ENCODE measurements at regions not wholly inside any gene's neighbourhood (a gene's known extent, or its start where the extent isn't known, plus 50 kb on each side); places are given as distances from the start of the nearest gene placed in this dataset.

GRCh38 chr18:56089612-56090258 is 501.7 kb upstream of the TCF4 start:
- WGBS (ENCODE audit: insufficient coverage, insufficient replicate concordance, low lambda C conversion rate, missing lambda C conversion rate) = 3% methylated on average over 4 of the region's 4 CpGs
- TF ChIP-seq SPI1 (IDR thresholded peaks at IDR 0.05; ENCODE audit: borderline replicate concordance, insufficient read depth, low read depth, low read length) = peak; percentile 38; the same call in 1 of the 2 replicates
- no peak for TF ChIP-seq IRF4 (IDR thresholded peaks at IDR 0.05; ENCODE audit: low read depth, low read length)
- H3K9ac ChIP-seq (ENCODE audit: control insufficient read depth, insufficient read depth, low read length) = no peak overlapping the region
- DNase-seq (ENCODE audit: low read depth, low spot score) (no peak), ATAC-seq (0 out of 3 replicates have a peak, but pooled peaks have one; percentile 34), FAIRE-seq (no peak)
- no peaks in the 10 kb centered on the region; the same call in 2 of the 3 replicates for H3K9me3 ChIP-seq (replicated peaks; ENCODE audit: control insufficient read depth, insufficient read depth, low read length)
- H2AFZ ChIP-seq (ENCODE audit: control insufficient read depth, low read depth, low read length) = no peak overlapping the region
- in situ Hi-C loops (cut with MboI) = no loop called here
- H4K20me1 ChIP-seq (ENCODE audit: control insufficient read depth, insufficient read depth) = no peaks in the 10 kb centered on the region
- H3K4me2 ChIP-seq (ENCODE audit: control insufficient read depth, insufficient read depth) = no peak overlapping the region
- no peaks in the 10 kb centered on the region for H3K4me1 ChIP-seq (ENCODE audit: control insufficient read depth, insufficient read depth, low read length)
- no peaks in the 10 kb centered on the region for H3K36me3 ChIP-seq (ENCODE audit: control insufficient read depth in 2 of 2, insufficient read depth in 2 of 2, low read length in 1 of 2)
- no TSS peak for BruUV-seq (replicated peaks)
- H3K79me2 ChIP-seq (ENCODE audit: control insufficient read depth, insufficient read depth, low read length) = no peaks in the 10 kb centered on the region
- ChIA-PET RAD21 (ENCODE audit: unreplicated experiment) (no interaction called here), SMC1A (ENCODE audit: uncharacterized antibody, unreplicated experiment) (interaction anchor here (1.0 kb wide), 1 partner anchor 18 kb away, joined by 3 read pairs; no protein-coding TSS in a partner anchor), CTCF (no interaction called here), POLR2A (interaction anchor here (0.6 kb wide), 1 partner anchor 171 kb away, joined by 6 read pairs; no protein-coding TSS in a partner anchor)
- no peak overlapping the region for H3K4me3 ChIP-seq
- no peak overlapping the region for H3K27ac ChIP-seq (ENCODE audit: control insufficient read depth, insufficient read depth)
- intact Hi-C loops (cut with micrococcal nuclease; ENCODE audit: unreplicated experiment) = no loop called here
- H3K27me3 ChIP-seq (replicated peaks in 1 of 2; ENCODE audit: control insufficient read depth in 2 of 2, insufficient read depth in 2 of 2, low read length in 1 of 2) = no peaks in the 10 kb centered on the region

GRCh38 chr18:56086786-56087185 is 498.8 kb upstream of the TCF4 start:
- ATAC-seq = no peak; the same call in 2 of the 3 replicates
- H2AFZ ChIP-seq (ENCODE audit: control insufficient read depth, low read depth, low read length) = no peak overlapping the region
- CTCF ChIA-PET = no interaction called here
- H3K79me2 ChIP-seq (ENCODE audit: control insufficient read depth, insufficient read depth, low read length) = no peaks in the 10 kb centered on the region
- intact Hi-C loops (cut with micrococcal nuclease; ENCODE audit: unreplicated experiment) (no loop called here), in situ Hi-C loops (cut with MboI) (no loop called here)
- H3K36me3 ChIP-seq (ENCODE audit: control insufficient read depth in 2 of 2, insufficient read depth in 2 of 2, low read length in 1 of 2) = no peaks in the 10 kb centered on the region
- TF ChIP-seq, protein P1, sequence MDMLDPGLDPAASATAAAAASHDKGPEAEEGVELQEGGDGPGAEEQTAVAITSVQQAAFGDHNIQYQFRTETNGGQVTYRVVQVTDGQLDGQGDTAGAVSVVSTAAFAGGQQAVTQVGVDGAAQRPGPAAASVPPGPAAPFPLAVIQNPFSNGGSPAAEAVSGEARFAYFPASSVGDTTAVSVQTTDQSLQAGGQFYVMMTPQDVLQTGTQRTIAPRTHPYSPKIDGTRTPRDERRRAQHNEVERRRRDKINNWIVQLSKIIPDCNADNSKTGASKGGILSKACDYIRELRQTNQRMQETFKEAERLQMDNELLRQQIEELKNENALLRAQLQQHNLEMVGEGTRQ (IDR thresholded peaks at IDR 0.05; ENCODE audit: borderline replicate concordance, low read depth, low read length) = no peak
- TF ChIP-seq RUNX3 (IDR thresholded peaks at IDR 0.05; ENCODE audit: low read length) = peak; percentile 63
- H3K4me1 ChIP-seq (ENCODE audit: control insufficient read depth, insufficient read depth, low read length) = no peaks in the 10 kb centered on the region
- no peaks in the 10 kb centered on the region; the same call in 2 of the 3 replicates for H3K9me3 ChIP-seq (replicated peaks; ENCODE audit: control insufficient read depth, insufficient read depth, low read length)
- RAD21 ChIA-PET (ENCODE audit: unreplicated experiment) = no interaction called here
- H4K20me1 ChIP-seq (ENCODE audit: control insufficient read depth, insufficient read depth) = no peaks in the 10 kb centered on the region
- H3K27me3 ChIP-seq (replicated peaks in 1 of 2; ENCODE audit: control insufficient read depth in 2 of 2, insufficient read depth in 2 of 2, low read length in 1 of 2) = no peaks in the 10 kb centered on the region
- BruUV-seq (replicated peaks) = no TSS peak
- H3K4me2 ChIP-seq (ENCODE audit: control insufficient read depth, insufficient read depth) = no peak overlapping the region
- POLR2A ChIA-PET = no interaction called here
- FAIRE-seq = no peak
- no peak overlapping the region for H3K4me3 ChIP-seq
- SMC1A ChIA-PET (ENCODE audit: uncharacterized antibody, unreplicated experiment) = no interaction called here
- no peak for DNase-seq (ENCODE audit: low read depth, low spot score)
- no peak overlapping the region for H3K9ac ChIP-seq (ENCODE audit: control insufficient read depth, insufficient read depth, low read length)
- H3K27ac ChIP-seq (ENCODE audit: control insufficient read depth, insufficient read depth) = no peak overlapping the region
- WGBS (ENCODE audit: insufficient coverage, insufficient replicate concordance, low lambda C conversion rate, missing lambda C conversion rate) = 21% methylated on average over 7 of the region's 7 CpGs
